ENCODE measurements at regions not wholly inside any gene's neighbourhood (a gene's known extent, or its start where the extent isn't known, plus 50 kb on each side); places are given as distances from the start of the nearest gene placed in this dataset.

DNA sequence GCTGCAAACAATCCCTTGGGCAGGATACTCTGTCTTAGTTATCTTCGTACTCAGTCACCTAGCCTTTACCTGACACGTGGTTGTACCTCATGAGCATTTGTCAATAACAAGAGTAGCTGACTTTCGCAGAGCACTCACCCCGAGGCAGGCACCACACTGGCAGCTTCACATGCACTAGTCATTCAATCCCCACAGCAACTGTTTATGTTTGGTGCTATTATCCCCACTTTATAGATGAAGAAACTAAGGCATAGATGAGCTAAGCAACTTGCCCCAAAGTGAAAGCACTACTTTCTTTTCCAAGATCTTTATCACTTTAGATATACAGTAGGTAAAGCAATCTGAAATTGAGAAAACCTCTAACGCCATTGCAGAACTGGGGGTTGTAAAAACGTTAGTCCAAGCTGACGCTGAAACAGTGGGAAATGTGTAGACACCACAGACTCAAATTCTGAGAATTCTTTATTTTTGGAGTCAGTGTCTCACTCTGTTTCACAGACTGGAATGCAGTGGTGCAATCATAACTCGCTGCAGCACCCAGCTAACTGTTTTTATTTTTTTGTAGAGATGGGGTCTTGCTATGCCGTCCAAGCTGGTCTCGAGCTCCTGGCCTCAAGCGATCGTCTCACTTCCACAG is 446.0 kb downstream of the FOXO1 start:
- no peaks in the 10 kb centered on the region for H3K36me3 Mint-ChIP-seq (ENCODE audit: low read depth)
- ATAC-seq (ENCODE audit: poor library complexity) = no peak
- ChIA-PET POLR2A (interaction anchor here (0.6 to 1.6 kb wide), 5 partner anchors 14 to 904 kb away, joined by 3 to 9 read pairs (median 3); no protein-coding TSS in a partner anchor), CTCF (interaction anchor here (1.0 to 1.5 kb wide), 2 partner anchors 13 to 32 kb away, joined by 3 to 4 read pairs; no protein-coding TSS in a partner anchor)
- no peak overlapping the region for H3K4me3 Mint-ChIP-seq
- peak in 5 of 14 experiments; percentile 9 to 40 (median 30) for DNase-seq
- Histone ChIP-seq H3K4me1 (ENCODE audit: insufficient read depth, low read length) (peaks cover 40% of the 10 kb centered on the region), H3K9me3 (ENCODE audit: control insufficient read depth in 1 of 2, insufficient read depth in 1 of 2, low read length in 2 of 2) (no peaks in the 10 kb centered on the region), H3K27me3 (ENCODE audit: control insufficient read depth in 1 of 2, insufficient read depth in 2 of 2, low read length in 2 of 2) (no peaks in the 10 kb centered on the region), H3K4me3 (ENCODE audit: low read length) (no peak overlapping the region), H3K36me3 (ENCODE audit: insufficient read depth, low read length) (no peaks in the 10 kb centered on the region), H3K27ac (ENCODE audit: low read depth in 1 of 2, low read length in 2 of 2) (no peak overlapping the region)
- TF ChIP-seq, protein P1, sequence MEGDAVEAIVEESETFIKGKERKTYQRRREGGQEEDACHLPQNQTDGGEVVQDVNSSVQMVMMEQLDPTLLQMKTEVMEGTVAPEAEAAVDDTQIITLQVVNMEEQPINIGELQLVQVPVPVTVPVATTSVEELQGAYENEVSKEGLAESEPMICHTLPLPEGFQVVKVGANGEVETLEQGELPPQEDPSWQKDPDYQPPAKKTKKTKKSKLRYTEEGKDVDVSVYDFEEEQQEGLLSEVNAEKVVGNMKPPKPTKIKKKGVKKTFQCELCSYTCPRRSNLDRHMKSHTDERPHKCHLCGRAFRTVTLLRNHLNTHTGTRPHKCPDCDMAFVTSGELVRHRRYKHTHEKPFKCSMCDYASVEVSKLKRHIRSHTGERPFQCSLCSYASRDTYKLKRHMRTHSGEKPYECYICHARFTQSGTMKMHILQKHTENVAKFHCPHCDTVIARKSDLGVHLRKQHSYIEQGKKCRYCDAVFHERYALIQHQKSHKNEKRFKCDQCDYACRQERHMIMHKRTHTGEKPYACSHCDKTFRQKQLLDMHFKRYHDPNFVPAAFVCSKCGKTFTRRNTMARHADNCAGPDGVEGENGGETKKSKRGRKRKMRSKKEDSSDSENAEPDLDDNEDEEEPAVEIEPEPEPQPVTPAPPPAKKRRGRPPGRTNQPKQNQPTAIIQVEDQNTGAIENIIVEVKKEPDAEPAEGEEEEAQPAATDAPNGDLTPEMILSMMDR (IDR thresholded peaks at IDR 0.05) = no peak
- no peaks in the 10 kb centered on the region for H3K27me3 Mint-ChIP-seq
- intact Hi-C loops (cut with DNase I, micrococcal nuclease) = loop anchor here in 1 of 2 experiments (5.0 kb wide), 2 partner anchors 73 to 167 kb away; no protein-coding TSS in a partner anchor
- peaks cover 57% of the 10 kb centered on the region for H3K4me1 Mint-ChIP-seq (ENCODE audit: low read depth)
- no peaks in the 10 kb centered on the region for H3K9me3 Mint-ChIP-seq
- H3K27ac Mint-ChIP-seq = peak overlapping the region; percentile 85

DNA sequence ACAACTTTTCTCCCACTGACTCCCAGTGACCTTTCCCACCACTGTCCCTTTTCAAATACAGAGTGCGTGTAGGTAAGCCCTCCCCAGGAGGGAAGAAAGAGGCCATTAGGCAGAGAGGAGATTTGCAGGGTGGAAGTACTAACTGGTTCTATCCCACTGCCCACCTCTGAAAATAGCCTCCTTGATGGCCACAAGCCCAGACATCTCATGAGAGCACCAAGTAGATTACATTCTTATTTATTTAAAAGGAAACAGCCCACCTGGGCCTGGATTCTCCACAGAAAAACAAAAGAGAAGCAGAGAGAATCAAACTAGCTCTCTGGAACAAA is 445.3 kb downstream of the FOXO1 start:
- peak overlapping the region in 1 of 2 donors; percentile 70 for H3K27ac ChIP-seq (ENCODE audit: low read depth in 1 of 2, low read length in 2 of 2)
- POLR2A ChIA-PET = interaction anchor here (1.2 to 1.6 kb wide), 4 partner anchors 14 to 34 kb away, joined by 3 to 9 read pairs (median 5); no protein-coding TSS in a partner anchor
- peaks cover 51% of the 10 kb centered on the region for H3K4me1 Mint-ChIP-seq (ENCODE audit: low read depth)
- TF ChIP-seq, protein P1 (IDR thresholded peaks at IDR 0.05) = no peak
- peak overlapping the region; percentile 85 for H3K27ac Mint-ChIP-seq
- H3K9me3 ChIP-seq (ENCODE audit: control insufficient read depth in 1 of 2, insufficient read depth in 1 of 2, low read length in 2 of 2) = no peaks in the 10 kb centered on the region
- intact Hi-C loops (cut with DNase I, micrococcal nuclease) = loop anchor here in 1 of 2 experiments (1.0 to 5.0 kb wide), 3 partner anchors 34 to 166 kb away; no protein-coding TSS in a partner anchor
- no peaks in the 10 kb centered on the region for H3K36me3 ChIP-seq (ENCODE audit: insufficient read depth, low read length)
- no peaks in the 10 kb centered on the region for H3K36me3 Mint-ChIP-seq (ENCODE audit: low read depth)
- H3K4me3 Mint-ChIP-seq = peak overlapping the region; percentile 36
- no peak overlapping the region for H3K4me3 ChIP-seq (ENCODE audit: low read length)
- peaks cover 40% of the 10 kb centered on the region for H3K4me1 ChIP-seq (ENCODE audit: insufficient read depth, low read length)
- no peak for DNase-seq
- no peaks in the 10 kb centered on the region for H3K27me3 ChIP-seq (ENCODE audit: control insufficient read depth in 1 of 2, insufficient read depth in 2 of 2, low read length in 2 of 2)
- H3K27me3 Mint-ChIP-seq = no peaks in the 10 kb centered on the region
- ATAC-seq (ENCODE audit: poor library complexity) = no peak
- CTCF ChIA-PET = interaction anchor here (1.0 to 1.5 kb wide), 2 partner anchors 13 to 33 kb away, joined by 3 to 4 read pairs; no protein-coding TSS in a partner anchor
- H3K9me3 Mint-ChIP-seq = no peaks in the 10 kb centered on the region

DNA sequence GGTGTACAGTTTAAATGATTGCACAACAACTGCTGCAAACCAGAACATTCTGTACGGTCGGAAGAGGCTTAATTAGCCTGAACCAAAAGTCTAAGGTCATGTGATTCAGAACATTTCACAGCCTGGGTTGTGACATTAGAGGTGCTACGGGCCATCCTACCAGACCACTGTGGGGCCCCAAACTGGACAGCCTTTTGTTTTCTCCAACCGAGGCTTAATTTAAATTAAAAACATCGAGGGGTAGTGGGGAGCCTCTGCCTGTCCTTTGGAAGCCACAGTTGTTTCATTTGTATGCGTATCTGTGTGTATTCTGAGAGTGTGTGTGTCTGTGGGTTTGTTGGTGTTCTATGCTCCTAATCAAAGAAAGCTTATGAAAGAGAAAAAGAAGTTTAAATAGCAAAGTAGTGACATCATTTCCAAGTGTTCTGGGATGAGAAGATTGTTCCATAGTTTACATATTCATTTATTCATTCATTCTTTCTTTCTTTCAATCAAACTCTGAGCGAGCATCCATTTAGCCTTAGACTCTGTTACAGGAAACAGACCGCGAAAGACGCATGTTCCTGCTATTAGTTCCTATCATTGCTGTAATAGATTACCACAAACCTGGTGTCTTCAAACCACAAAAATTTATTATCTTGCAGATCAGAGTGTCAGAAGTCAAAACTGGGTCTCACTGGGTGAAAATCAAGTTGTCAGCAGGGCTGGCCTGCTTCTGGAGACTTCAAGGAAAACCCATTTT is 444.8 kb downstream of the FOXO1 start:
- CTCF ChIA-PET = interaction anchor here (1.0 to 1.5 kb wide), 2 partner anchors 14 to 34 kb away, joined by 3 to 4 read pairs; no protein-coding TSS in a partner anchor
- peaks cover 48% of the 10 kb centered on the region for H3K4me1 Mint-ChIP-seq (ENCODE audit: low read depth)
- intact Hi-C loops (cut with DNase I, micrococcal nuclease) = loop anchor here in 1 of 2 experiments (1.0 to 5.0 kb wide), 3 partner anchors 34 to 166 kb away; no protein-coding TSS in a partner anchor

More for the DNA sequence above, 444.8 kb downstream of the FOXO1 start:
- Mint-ChIP-seq H3K27me3 (no peaks in the 10 kb centered on the region), H3K27ac (peak overlapping the region; percentile 85), H3K9me3 (no peaks in the 10 kb centered on the region), H3K36me3 (ENCODE audit: low read depth) (no peaks in the 10 kb centered on the region), H3K4me3 (peak overlapping the region; percentile 68)
- peak; percentile 83 for ATAC-seq (ENCODE audit: poor library complexity)
- Histone ChIP-seq H3K27me3 (ENCODE audit: control insufficient read depth in 1 of 2, insufficient read depth in 2 of 2, low read length in 2 of 2) (no peaks in the 10 kb centered on the region), H3K27ac (ENCODE audit: low read depth in 1 of 2, low read length in 2 of 2) (peak overlapping the region in 1 of 2 donors; percentile 70), H3K9me3 (ENCODE audit: control insufficient read depth in 1 of 2, insufficient read depth in 1 of 2, low read length in 2 of 2) (no peaks in the 10 kb centered on the region), H3K4me1 (ENCODE audit: insufficient read depth, low read length) (peaks cover 40% of the 10 kb centered on the region), H3K36me3 (ENCODE audit: insufficient read depth, low read length) (no peaks in the 10 kb centered on the region), H3K4me3 (ENCODE audit: low read length) (peak overlapping the region; percentile 19)
- TF ChIP-seq, protein P1 (IDR thresholded peaks at IDR 0.05) = no peak
- DNase-seq = peak in 11 of 14 experiments; percentile 13 to 87 (median 40)
- POLR2A ChIA-PET = interaction anchor here (1.5 to 1.6 kb wide), 3 partner anchors 15 to 34 kb away, joined by 3 to 9 read pairs (median 6); no protein-coding TSS in a partner anchor
